ENCODE measurements at regions not wholly inside any gene's neighbourhood (a gene's known extent, or its start where the extent isn't known, plus 50 kb on each side); places are given as distances from the start of the nearest gene placed in this dataset.

GRCh38 chr3:26279091-26279490, 343.5 kb upstream of the LRRC3B start:
- Histone ChIP-seq H3K27me3 (ENCODE audit: control insufficient read depth in 4 of 4, insufficient read depth in 4 of 4, low read length in 3 of 4) (no peaks in the 10 kb centered on the region), H3K9ac (ENCODE audit: low read depth in 1 of 2, low read length in 2 of 2) (no peak overlapping the region), H3K27ac (ENCODE audit: low read depth in 1 of 2, low read length in 2 of 2) (no peak overlapping the region), H3K9me3 (ENCODE audit: control insufficient read depth in 4 of 4, low read length in 3 of 4) (peaks cover 0 to 7% (median 2%) of the 10 kb centered on the region in 4 donors), H3K36me3 (ENCODE audit: control insufficient read depth in 4 of 4, insufficient read depth in 3 of 4, low read depth in 1 of 4, low read length in 3 of 4) (no peaks in the 10 kb centered on the region), H3K4me1 (ENCODE audit: control insufficient read depth in 4 of 4, insufficient read depth in 4 of 4, low read length in 3 of 4) (no peaks in the 10 kb centered on the region), H3K4me3 (ENCODE audit: low read depth in 1 of 3, low read length in 3 of 3) (no peak overlapping the region)
- no peak for DNase-seq (ENCODE audit: low spot score)
- 77% methylated on average over 1 of the region's 1 CpG for WGBS
- no peak for TF ChIP-seq SP1 (IDR thresholded peaks at IDR 0.05)
- no peak for TF ChIP-seq ATF3 (IDR thresholded peaks at IDR 0.05)
- TF ChIP-seq HNF4G (IDR thresholded peaks at IDR 0.05) = no peak
- no peak for TF ChIP-seq HNF4A (conservative IDR thresholded peaks at IDR 0.05)

GRCh38 chr3:26280517-26280916, 342.1 kb upstream of the LRRC3B start:
- 70% methylated on average over 2 of the region's 2 CpGs for WGBS
- no peak overlapping the region for H3K9ac ChIP-seq (ENCODE audit: low read depth in 1 of 2, low read length in 2 of 2)
- TF ChIP-seq TAF1 (conservative IDR thresholded peaks at IDR 0.05) = no peak
- no peak for TF ChIP-seq EGR1 (IDR thresholded peaks at IDR 0.05; ENCODE audit: low read depth in 2 of 2)
- no peak for TF ChIP-seq JUND (IDR thresholded peaks at IDR 0.05)
- no peak for TF ChIP-seq FOXA1 (IDR thresholded peaks at IDR 0.05)
- no peak for TF ChIP-seq YY1 (IDR thresholded peaks at IDR 0.05)
- no peak for TF ChIP-seq GABPA (IDR thresholded peaks at IDR 0.05 in 1 of 2, conservative IDR thresholded peaks at IDR 0.05 in 1 of 2)
- no peak for TF ChIP-seq FOXA2 (IDR thresholded peaks at IDR 0.05)
- no peak for TF ChIP-seq CTCF (IDR thresholded peaks at IDR 0.05; ENCODE audit: low read depth, low read length, missing input control)
- no peak for TF ChIP-seq RAD21 (IDR thresholded peaks at IDR 0.05)
- no peak for TF ChIP-seq MAX (IDR thresholded peaks at IDR 0.05)
- no peak for TF ChIP-seq SP1 (IDR thresholded peaks at IDR 0.05)
- no peak for TF ChIP-seq NR2F2 (IDR thresholded peaks at IDR 0.05)
- no peak for TF ChIP-seq ZBTB33 (IDR thresholded peaks at IDR 0.05)
- no peak for TF ChIP-seq RXRA (IDR thresholded peaks at IDR 0.05)
- TF ChIP-seq REST (IDR thresholded peaks at IDR 0.05) = no peak
- no peak for TF ChIP-seq ATF3 (IDR thresholded peaks at IDR 0.05)
- no peaks in the 10 kb centered on the region for H3K36me3 ChIP-seq (ENCODE audit: control insufficient read depth in 4 of 4, insufficient read depth in 3 of 4, low read depth in 1 of 4, low read length in 3 of 4)
- H3K9me3 ChIP-seq (ENCODE audit: control insufficient read depth in 4 of 4, low read length in 3 of 4) = peaks cover 0 to 9% (median 4%) of the 10 kb centered on the region in 4 donors
- no peaks in the 10 kb centered on the region for H3K27me3 ChIP-seq (ENCODE audit: control insufficient read depth in 4 of 4, insufficient read depth in 4 of 4, low read length in 3 of 4)
- H3K27ac ChIP-seq (ENCODE audit: low read depth in 1 of 2, low read length in 2 of 2) = no peak overlapping the region
- H3K4me1 ChIP-seq (ENCODE audit: control insufficient read depth in 4 of 4, insufficient read depth in 4 of 4, low read length in 3 of 4) = no peaks in the 10 kb centered on the region
- no peak overlapping the region for H3K4me3 ChIP-seq (ENCODE audit: low read depth in 1 of 3, low read length in 3 of 3)
- no peak for DNase-seq (ENCODE audit: low spot score)

All from liver (tissue), 8 donors.